Esophagus muscularis mucosa (tissue), 4 donors: ENCODE measurements at regions not wholly inside any gene's neighbourhood (a gene's known extent, or its start where the extent isn't known, plus 50 kb on each side); places are given as distances from the start of the nearest gene placed in this dataset.
A peak's percentile ranks its signal among the peaks of the same experiment; 100 is the strongest.

Experiments used
- DNase-seq: peaks from one replicate; pipeline ENCODE4 v3.0.0-alpha.2; 2017; ENCODE audit errors: extremely low spot score
- H3K27ac ChIP-seq, 4 donors: fragments of 200-600 bp; sonication (generic); replicated peaks in 1 of 4; 1 replicate in 3 of 4; 2 replicates in 1 of 4; pipeline ENCODE4 v1.5.1; 2016 to 2019; ENCODE audit warnings: mild to moderate bottlenecking in 1 of 4
- H3K27me3 ChIP-seq, 4 donors: fragments of 200-600 bp; sonication (generic); one replicate each; pipeline versions ENCODE4 v1.5.1 to v1.6.0; 2016 to 2019
- H3K36me3 ChIP-seq, 4 donors: fragments of 200-600 bp; sonication (generic); one replicate each; pipeline ENCODE4 v1.5.1; 2016 to 2019
- H3K4me1 ChIP-seq, 4 donors: fragments of 200-600 bp; sonication (generic); one replicate each; pipeline ENCODE4 v1.5.1; 2016 to 2019
- H3K4me3 ChIP-seq, 4 donors: fragments of 200-600 bp; sonication (generic); 1 replicate in 2 of 4; 2 replicates in 2 of 4; pipeline ENCODE4 v1.5.1; 2016 to 2019; ENCODE audit warnings: mild to moderate bottlenecking in 4 of 4, moderate library complexity in 1 of 4
- H3K9me3 ChIP-seq, 4 donors: fragments of 200-600 bp; sonication (generic); 1 replicate in 3 of 4; 2 replicates in 1 of 4; pipeline ENCODE4 v1.5.1; 2016 to 2019
- CTCF ChIP-seq, 3 experiments: fragments of 200-600 bp in 2 of 3; fragments of 450-650 bp in 1 of 3; sonication (generic) in 2 of 3; IDR thresholded peaks; one replicate each; pipeline ENCODE4 v1.5.1; 2017 to 2019; ENCODE audit warnings: antibody characterized with exemption in 3 of 3, mild to moderate bottlenecking in 2 of 3, moderate library complexity in 1 of 3
- EP300 ChIP-seq: sonication (generic); formaldehyde crosslinking; IDR thresholded peaks from one replicate; pipeline ENCODE4 v1.6.1; 2017; ENCODE audit warnings: antibody characterized with exemption
- POLR2A ChIP-seq: fragments of 450-650 bp; IDR thresholded peaks from one replicate; pipeline ENCODE4 v1.6.1; 2017; ENCODE audit warnings: antibody characterized with exemption, moderate library complexity, mild to moderate bottlenecking, low read depth
- POLR2AphosphoS5 ChIP-seq, 2 donors: sonication (generic); formaldehyde crosslinking; IDR thresholded peaks; one replicate each; pipeline ENCODE4 v1.6.1; 2017; ENCODE audit warnings: antibody characterized with exemption in 2 of 2
- WGBS: methylation state at CpG from one replicate; pipeline ENCODE4 v1.1.5; 2018; 5-methylcytosine and 5-hydroxymethylcytosine counted together
- intact Hi-C: fragments of 100-400 bp; cut with DNase I; formaldehyde crosslinking; loops from one replicate; pipeline ENCODE4 v1.15.1; 2023

- Histone ChIP-seq H3K4me1 (peaks cover 12 to 27% (median 25%) of the 10 kb centered on the region in 4 donors), H3K9me3 (peaks cover 0 to 2% (median under 1%) of the 10 kb centered on the region in 4 donors), H3K27ac (peak overlapping the region; percentile 79 to 82 (median 80)), H3K36me3 (no peaks in the 10 kb centered on the region), H3K4me3 (no peak overlapping the region), H3K27me3 (no peaks in the 10 kb centered on the region)
- WGBS: 75% methylated on average over 11 of the region's 11 CpGs
- intact Hi-C loops: loop anchor here (2.0 to 5.0 kb wide), 3 partner anchors 31 to 411 kb away; partner anchors contain the start of gene RAI14
- DNase-seq: no peak
- peak; percentile 39 to 69 for TF ChIP-seq POLR2AphosphoS5 (IDR thresholded peaks at IDR 0.05)
- no peak for TF ChIP-seq CTCF (IDR thresholded peaks at IDR 0.05)
Measured at GRCh38 chr5:34487159-34487879, 168.8 kb upstream of the RAI14 start.

- no peaks in the 10 kb centered on the region for H3K36me3 ChIP-seq
- peaks cover 12 to 27% (median 25%) of the 10 kb centered on the region in 4 donors for H3K4me1 ChIP-seq
- peak overlapping the region; percentile 79 to 82 (median 80) for H3K27ac ChIP-seq
- H3K9me3 ChIP-seq: no peaks in the 10 kb centered on the region
- TF ChIP-seq POLR2AphosphoS5 (IDR thresholded peaks at IDR 0.05) (no peak), POLR2A (no peak), EP300 (no peak), CTCF (IDR thresholded peaks at IDR 0.05) (no peak)
- DNase-seq: no peak
- no peaks in the 10 kb centered on the region for H3K27me3 ChIP-seq
- intact Hi-C loops: loop anchor here (2.0 to 5.0 kb wide), 3 partner anchors 31 to 411 kb away; partner anchors contain the start of gene RAI14
- 70% methylated on average over 3 of the region's 3 CpGs for WGBS
- H3K4me3 ChIP-seq: no peak overlapping the region
Measured at GRCh38 chr5:34487956-34488355, 168.2 kb upstream of the RAI14 start.

GRCh38 chr5:34488984-34489383 is 167.1 kb upstream of the RAI14 start:
- WGBS: 77% methylated on average over 3 of the region's 4 CpGs
- no peak for DNase-seq
- TF ChIP-seq POLR2AphosphoS5 (IDR thresholded peaks at IDR 0.05) (no peak), EP300 (no peak), POLR2A (no peak), CTCF (IDR thresholded peaks at IDR 0.05) (no peak)
- no peaks in the 10 kb centered on the region for H3K36me3 ChIP-seq
- no peaks in the 10 kb centered on the region for H3K27me3 ChIP-seq
- no peak overlapping the region for H3K4me3 ChIP-seq
- intact Hi-C loops: loop anchor here (5.0 kb wide), 1 partner anchor 168 kb away; the partner anchor contains the start of gene RAI14
- peaks cover 12 to 27% (median 25%) of the 10 kb centered on the region in 4 donors for H3K4me1 ChIP-seq
- no peaks in the 10 kb centered on the region for H3K9me3 ChIP-seq
- no peak overlapping the region for H3K27ac ChIP-seq

GRCh38 chr5:34490506-34491250 is 165.4 kb upstream of the RAI14 start:
- Histone ChIP-seq H3K27ac (no peak overlapping the region), H3K27me3 (no peaks in the 10 kb centered on the region), H3K36me3 (no peaks in the 10 kb centered on the region), H3K4me1 (peaks cover 12 to 27% (median 26%) of the 10 kb centered on the region in 4 donors), H3K9me3 (no peaks in the 10 kb centered on the region), H3K4me3 (no peak overlapping the region)
- TF ChIP-seq POLR2AphosphoS5 (IDR thresholded peaks at IDR 0.05): no peak
- TF ChIP-seq CTCF (IDR thresholded peaks at IDR 0.05): no peak
- no peak for TF ChIP-seq EP300
- TF ChIP-seq POLR2A: no peak
- intact Hi-C loops: no loop called here
- DNase-seq: no peak
- 66% methylated on average over 6 of the region's 14 CpGs for WGBS
